ENCODE measurements at regions not wholly inside any gene's neighbourhood (a gene's known extent, or its start where the extent isn't known, plus 50 kb on each side); places are given as distances from the start of the nearest gene placed in this dataset.

- TF ChIP-seq CTCF (conservative IDR thresholded peaks at IDR 0.05; ENCODE audit: low read depth, low read length) (peak; percentile 29; the same call in 1 of the 2 replicates), EZH2 (IDR thresholded peaks at IDR 0.05; ENCODE audit: borderline replicate concordance, low read depth, low read length, poor library complexity, severe bottlenecking) (no peak)
Measured at GRCh38 chr10:127813290-127813689, 76.3 kb downstream of the FOXI2 start.

Data from A673 (cell line).